GM13977 (cell line): ENCODE measurements at regions not wholly inside any gene's neighbourhood (a gene's known extent, or its start where the extent isn't known, plus 50 kb on each side); places are given as distances from the start of the nearest gene placed in this dataset.

Source experiments
- DNase-seq: peaks from one replicate; pipeline ENCODE4 v3.0.0; 2012; ENCODE audit warnings: low spot score
- in situ Hi-C: fragments of 300-500 bp; cut with MboI; formaldehyde crosslinking; loops from one replicate; pipeline ENCODE4 v1.12.0; 2022; ENCODE audit warnings: low sequenced_read_pairs, low pct_unique_long_range_greater_than_20kb, mixed read lengths, inconsistent platforms; ENCODE audit not compliant: unreplicated experiment
- TF ChIP-seq, protein P1 (sequence below): IDR thresholded peaks from 2 replicates; pipeline ENCODE4 v1.5.1; 2012; ENCODE audit warnings: mild to moderate bottlenecking, control low read depth; ENCODE audit not compliant: insufficient read depth; ENCODE audit errors: extremely low read depth, missing control alignments

DNA sequence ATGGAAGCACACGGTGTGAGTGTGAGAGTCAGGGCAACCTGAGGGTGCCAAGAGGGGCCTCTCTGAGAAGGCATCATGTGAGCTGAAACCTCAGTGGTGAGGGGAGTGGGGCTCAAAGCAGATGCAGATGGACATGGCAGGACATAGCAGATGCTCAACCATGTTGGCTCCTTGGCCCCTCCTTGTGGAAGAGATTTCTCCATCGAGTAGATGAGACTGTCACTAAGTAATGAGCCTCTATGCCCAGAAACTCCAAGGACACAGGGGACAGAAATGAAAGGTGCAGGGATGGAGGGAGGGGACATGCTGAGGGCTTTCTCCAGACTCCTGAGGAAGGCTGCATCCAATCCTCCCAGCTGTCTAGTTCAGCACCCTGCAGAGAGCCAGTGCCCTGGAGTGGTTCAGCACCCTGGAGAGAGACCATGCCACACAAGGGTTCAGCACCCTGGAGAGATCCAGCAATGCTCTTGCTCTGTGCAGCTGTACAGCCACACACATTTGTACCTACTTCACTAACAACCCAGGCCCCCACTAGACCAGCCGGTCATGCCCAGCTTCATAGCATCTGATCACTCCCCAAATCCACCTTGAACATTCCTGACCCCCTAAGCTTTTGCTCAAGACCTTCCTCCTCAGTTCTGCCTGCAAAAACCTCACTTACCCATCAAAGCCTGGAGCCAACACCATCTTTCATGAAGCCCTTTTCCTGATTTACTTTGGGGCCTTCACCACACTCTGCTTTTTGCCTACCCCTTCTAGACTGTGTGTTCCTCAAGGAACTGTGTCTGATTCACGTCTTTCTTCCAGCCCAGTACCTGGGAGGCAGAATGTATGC, 252.0 kb downstream of the CTTN start:
- in situ Hi-C loops: no loop called here
- TF ChIP-seq, protein P1, sequence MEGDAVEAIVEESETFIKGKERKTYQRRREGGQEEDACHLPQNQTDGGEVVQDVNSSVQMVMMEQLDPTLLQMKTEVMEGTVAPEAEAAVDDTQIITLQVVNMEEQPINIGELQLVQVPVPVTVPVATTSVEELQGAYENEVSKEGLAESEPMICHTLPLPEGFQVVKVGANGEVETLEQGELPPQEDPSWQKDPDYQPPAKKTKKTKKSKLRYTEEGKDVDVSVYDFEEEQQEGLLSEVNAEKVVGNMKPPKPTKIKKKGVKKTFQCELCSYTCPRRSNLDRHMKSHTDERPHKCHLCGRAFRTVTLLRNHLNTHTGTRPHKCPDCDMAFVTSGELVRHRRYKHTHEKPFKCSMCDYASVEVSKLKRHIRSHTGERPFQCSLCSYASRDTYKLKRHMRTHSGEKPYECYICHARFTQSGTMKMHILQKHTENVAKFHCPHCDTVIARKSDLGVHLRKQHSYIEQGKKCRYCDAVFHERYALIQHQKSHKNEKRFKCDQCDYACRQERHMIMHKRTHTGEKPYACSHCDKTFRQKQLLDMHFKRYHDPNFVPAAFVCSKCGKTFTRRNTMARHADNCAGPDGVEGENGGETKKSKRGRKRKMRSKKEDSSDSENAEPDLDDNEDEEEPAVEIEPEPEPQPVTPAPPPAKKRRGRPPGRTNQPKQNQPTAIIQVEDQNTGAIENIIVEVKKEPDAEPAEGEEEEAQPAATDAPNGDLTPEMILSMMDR: no peak
- DNase-seq: peak; percentile 81

DNA sequence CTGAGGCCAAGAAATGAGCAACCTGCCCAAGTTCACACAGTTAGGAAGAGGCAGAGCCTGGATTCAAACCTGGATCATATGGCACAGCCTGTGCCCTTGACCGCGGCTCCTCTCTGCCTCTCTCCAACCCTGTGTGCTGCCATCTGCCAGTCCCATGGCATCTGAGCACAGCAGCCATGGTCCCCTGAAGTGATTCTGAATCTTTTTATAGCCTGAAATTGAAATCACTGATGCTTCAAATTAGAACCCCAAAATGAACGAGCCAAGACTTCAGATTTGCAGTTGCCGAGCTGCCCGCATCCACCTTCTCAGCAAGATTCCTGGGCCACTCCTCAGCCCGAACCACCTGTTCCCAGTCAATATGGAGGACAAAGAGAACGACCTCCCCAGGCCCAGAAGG, 252.7 kb downstream of the CTTN start:
- in situ Hi-C loops: no loop called here
- no peak for DNase-seq
- TF ChIP-seq, protein P1: no peak

DNA sequence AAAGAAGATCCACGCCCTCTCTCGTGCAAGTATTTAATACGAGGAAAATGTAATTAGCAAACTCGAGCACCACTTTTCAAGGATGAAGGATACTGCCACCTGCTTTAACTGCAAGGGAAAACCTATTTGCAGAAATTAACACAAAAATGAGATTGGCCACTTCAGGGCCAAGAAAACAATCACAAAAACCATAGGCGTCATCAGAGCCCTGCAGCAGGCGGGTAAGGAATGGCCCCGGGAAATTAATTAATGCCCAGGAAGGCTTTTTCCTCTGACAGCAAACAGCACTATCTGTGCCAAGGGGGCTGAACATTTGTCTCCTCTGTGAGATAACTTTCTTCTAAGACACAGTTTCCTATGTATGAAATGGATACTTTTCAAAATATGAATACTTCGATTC, 255.7 kb downstream of the CTTN start:
- in situ Hi-C loops: no loop called here
- TF ChIP-seq, protein P1: no peak
- no peak for DNase-seq

DNA sequence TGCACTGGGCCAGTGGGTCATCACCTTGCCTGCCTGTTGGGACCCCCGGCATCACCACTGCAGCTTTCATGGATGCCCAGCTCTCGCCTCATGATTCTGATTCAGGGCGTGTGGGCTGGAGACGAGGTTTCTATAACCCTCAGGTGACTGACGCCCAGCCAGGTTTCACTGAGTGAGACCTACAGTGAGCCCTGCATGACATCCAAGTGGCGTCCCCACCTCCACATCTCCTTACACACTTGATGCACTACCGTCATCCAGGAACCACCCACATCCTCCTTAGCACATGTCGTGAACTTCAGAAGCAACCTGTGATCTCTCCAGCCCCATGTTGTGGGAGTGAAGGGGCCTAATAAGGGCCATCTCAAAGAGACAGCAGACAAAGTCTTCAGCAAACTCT, 257.5 kb downstream of the CTTN start:
- no peak for DNase-seq
- in situ Hi-C loops: no loop called here
- TF ChIP-seq, protein P1: no peak

DNA sequence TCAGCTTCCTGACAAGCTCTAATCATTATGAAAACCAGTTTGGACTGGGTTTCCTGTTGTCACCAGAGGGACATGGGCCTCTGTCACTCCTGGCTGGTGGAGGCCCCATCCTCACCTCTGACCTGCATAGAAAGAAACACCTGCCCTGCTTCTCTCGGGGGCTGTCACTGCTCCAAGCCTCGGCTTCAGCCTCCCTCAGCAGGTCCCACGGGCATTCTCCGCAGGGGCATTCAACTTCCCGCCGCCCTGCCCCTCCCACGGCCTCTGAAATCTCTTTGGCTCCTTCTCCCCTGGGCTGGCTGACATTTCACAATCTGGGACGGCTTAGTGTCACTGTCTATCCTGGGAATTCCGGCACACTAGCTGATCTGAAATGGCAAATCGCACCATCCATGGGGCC, 257.9 kb downstream of the CTTN start:
- no peak for DNase-seq
- TF ChIP-seq, protein P1: no peak
- in situ Hi-C loops: no loop called here

DNA sequence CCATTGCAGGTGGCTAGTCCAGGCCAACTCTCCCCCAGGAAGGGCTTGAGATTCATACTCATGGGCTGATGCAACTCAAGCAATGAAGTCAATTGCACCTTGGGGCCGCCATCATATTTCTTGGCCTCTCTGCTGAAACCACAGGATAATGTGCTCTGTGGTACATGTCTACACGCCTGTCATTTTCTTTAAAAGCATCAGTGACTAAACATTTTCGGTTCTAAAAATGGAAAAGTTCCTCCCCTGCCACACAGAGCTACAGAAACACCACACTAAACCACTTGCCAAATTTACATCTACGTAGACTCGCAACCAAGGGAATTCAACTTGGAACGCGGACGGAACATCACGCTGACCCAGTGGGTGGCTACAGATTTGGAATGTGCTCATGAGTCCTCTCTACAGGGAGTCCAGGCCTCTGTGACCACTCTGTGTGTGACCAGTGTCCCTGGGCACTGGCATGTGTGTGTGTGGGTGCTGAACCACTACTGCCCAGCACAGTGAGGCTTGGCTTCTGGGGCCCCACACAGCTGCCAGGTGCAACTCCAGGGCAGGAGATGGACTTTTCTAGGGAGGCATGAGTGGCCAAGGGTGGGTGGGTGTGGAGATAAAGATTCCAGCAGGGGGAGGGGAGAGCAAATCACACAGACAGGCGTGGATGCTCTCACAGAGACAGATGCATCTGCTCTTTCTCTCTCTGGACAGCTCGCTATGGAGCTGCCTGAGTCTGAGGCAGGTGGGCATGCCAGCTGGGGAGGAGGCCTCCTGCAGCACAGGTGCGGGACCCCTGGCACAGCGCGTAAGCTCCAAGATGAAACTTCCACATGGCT, 261.9 kb downstream of the CTTN start:
- no peak for DNase-seq
- in situ Hi-C loops: no loop called here
- TF ChIP-seq, protein P1: no peak
